ENCODE measurements at regions not wholly inside any gene's neighbourhood (a gene's known extent, or its start where the extent isn't known, plus 50 kb on each side); places are given as distances from the start of the nearest gene placed in this dataset.

- Histone ChIP-seq H3K79me2 (ENCODE audit: insufficient read depth, low read length) (no peaks in the 10 kb centered on the region), H3K18ac (ENCODE audit: insufficient read length, low read depth, low read length) (no peak overlapping the region), H3K4me1 (ENCODE audit: insufficient read depth, low read length) (no peaks in the 10 kb centered on the region), H3K23me2 (ENCODE audit: insufficient read length, low read depth, low read length, poor library complexity, severe bottlenecking) (no peaks in the 10 kb centered on the region), H3K23ac (ENCODE audit: insufficient read length, low read depth, low read length) (no peak overlapping the region), H2BK15ac (ENCODE audit: low read depth, low read length) (no peak overlapping the region), H3K56ac (ENCODE audit: insufficient read length, low read depth, low read length) (no peak overlapping the region), H4K5ac (ENCODE audit: insufficient read length, low read depth, low read length) (no peak overlapping the region), H2BK20ac (ENCODE audit: low read depth, low read length, poor library complexity, severe bottlenecking) (no peak overlapping the region), H3K4me2 (ENCODE audit: insufficient read depth, insufficient read length, low read length) (no peak overlapping the region), H2BK120ac (ENCODE audit: low read depth, low read length, poor library complexity, severe bottlenecking) (no peak overlapping the region), H3K27me3 (ENCODE audit: insufficient read depth, low read length) (no peaks in the 10 kb centered on the region), H3K79me1 (ENCODE audit: insufficient read depth, low read depth, low read length, poor library complexity, severe bottlenecking) (no peaks in the 10 kb centered on the region), H3K9ac (ENCODE audit: extremely low read depth, insufficient read length, low read length) (no peak overlapping the region), H4K20me1 (ENCODE audit: control insufficient read depth, insufficient read depth, insufficient read length) (no peaks in the 10 kb centered on the region), H4K91ac (ENCODE audit: insufficient read length, low read depth, low read length) (no peak overlapping the region), H3T11ph (ENCODE audit: low read length) (no peak overlapping the region), H2BK12ac (ENCODE audit: insufficient read length, low read depth, low read length) (no peak overlapping the region), H3K14ac (ENCODE audit: insufficient read depth, low read length) (no peak overlapping the region), H3K27ac (ENCODE audit: insufficient read length, low read depth, low read length) (no peak overlapping the region), H4K8ac (replicated peaks; ENCODE audit: insufficient read length, low read depth, low read length) (no peak overlapping the region), H3K4ac (ENCODE audit: low read depth, low read length) (no peak overlapping the region), H3K9me3 (ENCODE audit: control insufficient read depth, low read depth, low read length) (no peaks in the 10 kb centered on the region), H2AFZ (ENCODE audit: low read length) (no peak overlapping the region), H2AK5ac (ENCODE audit: insufficient read length, low read length) (no peak overlapping the region), H2BK5ac (ENCODE audit: insufficient read length, low read length) (no peak overlapping the region)
- H3K36me3 Mint-ChIP-seq (ENCODE audit: insufficient read depth in 1 of 3, low read depth in 3 of 3) = peaks cover 0 to 15% (median 7%) of the 10 kb centered on the region in 3 experiments; a peak in 5 of 7 replicates
- no peak overlapping the region for H3K4me3 Mint-ChIP-seq
- peak; percentile 16 for DNase-seq
- peaks cover 20% of the 10 kb centered on the region for H3K27me3 Mint-ChIP-seq (ENCODE audit: low read depth)
- no CpG with 5 or more reads among the region's 10 CpGs for WGBS (ENCODE audit: extremely low coverage, insufficient read length, low lambda C conversion rate)
- H3K9me3 Mint-ChIP-seq = peaks cover 9 to 10% of the 10 kb centered on the region in 2 experiments
- H3K4me1 Mint-ChIP-seq = peaks cover 23 to 30% of the 10 kb centered on the region in 2 experiments
- TF ChIP-seq CTCF (conservative IDR thresholded peaks at IDR 0.05) = no peak
- H3K27ac Mint-ChIP-seq = peak overlapping the region in 2 of 3 experiments; percentile 16 to 90; a peak in 4 of 7 replicates
Measured at GRCh38 chr12:128078301-128078971, 188.5 kb upstream of the TMEM132C start.

Data from H9 (cell line).